HL-60 (cell line): ENCODE measurements at regions not wholly inside any gene's neighbourhood (a gene's known extent, or its start where the extent isn't known, plus 50 kb on each side); places are given as distances from the start of the nearest gene placed in this dataset.

Source experiments
- DNase-seq, 2 experiments: peaks; one replicate each; pipeline ENCODE4 v3.0.0-alpha.2; 2010 to 2020; ENCODE audit warnings: low read depth in 1 of 2, low spot score in 1 of 2
- H3K27ac ChIP-seq: fragments of 250-450 bp; sonication (Bioruptor Pico); replicated peaks from 2 replicates; pipeline ENCODE4 v1.5.1; 2020; ENCODE audit warnings: mild to moderate bottlenecking, moderate library complexity
- H3K27me3 ChIP-seq: fragments of 250-450 bp; sonication (Bioruptor Pico); 2 replicates; pipeline ENCODE4 v1.5.1; 2021; ENCODE audit warnings: mild to moderate bottlenecking, moderate library complexity; ENCODE audit not compliant: insufficient read depth, poor library complexity, severe bottlenecking
- H3K4me3 ChIP-seq: replicated peaks from 2 replicates; pipeline ENCODE4 v1.5.1; 2011; ENCODE audit warnings: mild to moderate bottlenecking, control low read depth, low read length; ENCODE audit not compliant: insufficient read depth
- CTCF ChIP-seq: IDR thresholded peaks from one replicate; pipeline ENCODE4 v1.5.1; 2011; ENCODE audit warnings: low read length, control low read depth, inconsistent platforms; ENCODE audit not compliant: insufficient read depth
- GABPA ChIP-seq: IDR thresholded peaks from 2 replicates; pipeline ENCODE4 v1.6.1; 2012; ENCODE audit warnings: low read depth
- POLR2AphosphoS5 ChIP-seq: IDR thresholded peaks from 2 replicates; pipeline ENCODE4 v1.6.1; 2012; ENCODE audit warnings: low read depth
- REST ChIP-seq: IDR thresholded peaks from 2 replicates; pipeline ENCODE4 v1.6.1; 2012; ENCODE audit warnings: low read depth; ENCODE audit not compliant: insufficient replicate concordance
- SPI1 ChIP-seq: IDR thresholded peaks from 2 replicates; pipeline ENCODE4 v1.6.1; 2012; ENCODE audit warnings: low read depth, mild to moderate bottlenecking, borderline replicate concordance

GRCh38 chr15:100788418-100789105, 91.1 kb upstream of the ALDH1A3 start:
- H3K4me3 ChIP-seq = no peak overlapping the region
- no peak for DNase-seq
- no peak overlapping the region for H3K27ac ChIP-seq
- H3K27me3 ChIP-seq = no peaks in the 10 kb centered on the region
- TF ChIP-seq SPI1 (no peak), REST (no peak), CTCF (no peak), POLR2AphosphoS5 (no peak), GABPA (no peak)

- TF ChIP-seq REST (no peak), CTCF (no peak), SPI1 (no peak), GABPA (no peak), POLR2AphosphoS5 (no peak)
- no peaks in the 10 kb centered on the region for H3K27me3 ChIP-seq
- H3K4me3 ChIP-seq = no peak overlapping the region
- no peak for DNase-seq
- H3K27ac ChIP-seq = no peak overlapping the region
Observed at GRCh38 chr15:100790786-100791265, 88.8 kb upstream of the ALDH1A3 start.

- H3K27me3 ChIP-seq = no peaks in the 10 kb centered on the region
- no peak overlapping the region for H3K4me3 ChIP-seq
- no peak overlapping the region for H3K27ac ChIP-seq
- TF ChIP-seq SPI1 (no peak), REST (no peak), CTCF (no peak), POLR2AphosphoS5 (no peak), GABPA (no peak)
- DNase-seq = no peak
Observed at GRCh38 chr15:100794008-100794407, 85.6 kb upstream of the ALDH1A3 start.
